Stimulated activated CD8-positive, alpha-beta memory T cell treated with anti-CD3 and anti-CD28 coated beads, Interleukin-4, amount 100 ng/mL, for 48 hours (primary cell): ENCODE measurements at regions not wholly inside any gene's neighbourhood (a gene's known extent, or its start where the extent isn't known, plus 50 kb on each side); places are given as distances from the start of the nearest gene placed in this dataset.

Experiments used
- DNase-seq: peaks from one replicate; pipeline ENCODE4 v3.0.0-alpha.2; 2020

DNA sequence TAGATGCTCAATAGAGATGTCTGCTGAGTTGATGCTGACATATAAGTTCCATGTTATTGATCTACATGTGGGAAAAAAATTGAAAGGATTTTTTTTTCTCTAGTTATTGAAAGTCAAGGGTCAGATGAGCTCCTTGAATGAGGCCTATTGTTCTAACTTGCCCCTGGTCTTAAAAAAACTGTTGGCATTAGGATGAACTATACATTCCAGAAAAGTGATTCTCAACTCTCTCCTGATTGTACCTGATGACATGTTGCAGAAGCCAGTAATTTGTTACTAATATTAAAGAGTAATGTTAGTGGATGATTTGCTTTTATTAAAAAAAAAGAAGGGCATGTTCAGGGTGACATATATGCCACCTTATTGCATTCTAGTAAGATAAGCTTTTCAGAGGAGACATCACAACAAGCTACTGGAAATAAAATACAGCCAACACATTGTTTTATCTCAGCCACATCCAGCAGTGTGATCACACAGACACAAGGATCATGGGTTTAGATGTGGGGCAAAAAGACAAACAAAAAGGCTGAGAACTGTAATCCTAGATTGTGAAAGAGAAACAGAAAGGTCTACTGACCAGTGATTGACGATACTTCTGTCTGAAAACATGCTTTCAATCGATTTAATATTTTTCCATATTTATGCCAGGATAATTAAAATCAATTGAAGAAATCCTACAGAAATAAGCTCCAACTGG lies 1314.1 kb upstream of the C9orf72 start:
- DNase-seq: no peak

DNA sequence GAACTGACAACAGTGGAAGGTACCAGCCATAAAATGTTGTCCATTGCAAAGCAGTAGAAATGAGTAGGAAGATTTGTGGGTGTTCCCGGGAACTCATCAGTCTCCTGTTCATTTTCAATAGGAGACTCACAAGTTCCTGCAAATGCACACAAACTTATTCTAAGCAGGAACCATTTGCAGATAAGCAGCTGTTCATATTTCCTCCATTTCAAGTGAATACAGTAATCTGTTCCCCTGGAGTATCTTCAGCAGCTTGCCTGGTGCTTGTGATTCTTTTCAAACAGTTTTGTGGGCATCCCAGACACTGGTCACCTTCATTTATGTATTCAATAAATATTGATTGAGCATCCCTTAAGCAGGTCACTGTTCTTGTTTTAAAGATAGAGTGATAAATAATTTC lies 1315.5 kb upstream of the C9orf72 start:
- no peak for DNase-seq

DNA sequence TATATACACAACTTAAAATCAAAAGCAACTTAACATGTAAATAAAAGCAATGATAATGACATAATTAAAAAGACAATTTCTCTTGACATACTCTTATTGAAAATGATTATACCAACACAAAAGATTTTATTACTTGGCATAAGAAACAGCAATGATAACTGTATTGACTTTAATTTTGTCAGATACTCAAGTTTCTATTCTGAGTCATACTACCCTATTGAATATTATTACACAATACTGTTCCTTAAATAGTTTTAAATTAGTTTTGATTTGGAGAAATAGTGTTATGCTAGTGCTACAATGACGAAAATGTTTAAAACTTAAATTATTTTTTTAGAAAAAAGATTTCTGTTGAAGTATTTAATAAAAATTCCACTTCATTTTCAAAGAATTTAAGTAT lies 1319.3 kb upstream of the C9orf72 start:
- DNase-seq: no peak

DNA sequence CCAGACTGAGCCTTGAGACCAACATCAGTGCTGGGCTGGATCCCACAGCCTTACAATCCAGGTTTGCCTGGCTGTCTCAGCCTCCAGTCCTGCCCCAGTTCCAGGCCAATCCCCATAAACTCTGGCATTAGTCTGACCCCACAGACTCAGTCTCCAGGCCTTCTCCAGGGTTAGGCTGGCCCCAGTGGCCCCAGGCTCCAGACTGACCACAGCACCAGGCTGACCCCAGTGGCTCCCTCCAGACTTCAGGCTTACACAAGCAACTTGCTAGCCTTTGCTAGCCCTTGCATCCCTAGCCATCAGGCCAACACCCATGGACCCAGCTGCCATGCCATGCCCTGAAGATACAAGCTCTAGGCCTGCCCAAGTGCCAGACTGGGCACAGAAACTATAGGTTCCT lies 1326.0 kb upstream of the C9orf72 start:
- DNase-seq: no peak

DNA sequence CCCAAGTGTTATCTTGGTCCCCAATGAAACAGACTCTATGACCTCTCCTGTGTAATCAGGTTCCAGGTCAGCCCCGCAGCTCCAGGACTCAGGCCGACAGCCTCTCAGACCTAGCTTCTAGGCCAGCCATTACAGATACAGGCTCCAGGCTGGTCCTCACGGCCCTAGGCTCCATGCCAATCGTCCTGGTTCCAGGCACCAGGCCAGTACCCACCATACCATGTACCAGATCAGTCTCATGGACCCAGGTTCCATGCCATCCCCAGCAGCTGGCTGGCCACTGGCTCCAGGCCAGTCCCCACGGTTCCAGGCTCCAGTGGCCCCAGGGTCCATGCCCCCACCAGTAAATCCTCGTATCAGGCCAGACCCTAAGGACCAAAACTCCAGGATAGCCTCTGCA lies 1326.6 kb upstream of the C9orf72 start:
- DNase-seq: no peak

DNA sequence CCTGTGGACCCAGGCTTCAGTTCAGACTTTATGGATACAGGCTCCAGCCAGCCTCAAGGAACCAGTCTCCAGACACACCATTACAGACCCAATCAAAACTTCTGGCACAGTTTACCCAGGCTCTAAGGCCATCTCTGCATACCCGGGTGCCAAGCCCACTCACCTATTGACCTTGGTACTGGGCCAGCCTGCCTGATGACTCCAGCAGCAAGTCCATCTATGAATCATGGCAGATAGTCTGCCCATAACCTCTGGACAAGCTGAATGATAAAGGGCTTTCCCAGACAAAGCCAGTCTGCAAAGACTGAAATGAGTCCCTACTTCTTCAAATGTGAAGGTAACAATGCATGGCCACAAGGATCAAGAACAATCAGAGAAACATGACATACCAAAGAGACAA lies 1327.1 kb upstream of the C9orf72 start:
- no peak for DNase-seq

DNA sequence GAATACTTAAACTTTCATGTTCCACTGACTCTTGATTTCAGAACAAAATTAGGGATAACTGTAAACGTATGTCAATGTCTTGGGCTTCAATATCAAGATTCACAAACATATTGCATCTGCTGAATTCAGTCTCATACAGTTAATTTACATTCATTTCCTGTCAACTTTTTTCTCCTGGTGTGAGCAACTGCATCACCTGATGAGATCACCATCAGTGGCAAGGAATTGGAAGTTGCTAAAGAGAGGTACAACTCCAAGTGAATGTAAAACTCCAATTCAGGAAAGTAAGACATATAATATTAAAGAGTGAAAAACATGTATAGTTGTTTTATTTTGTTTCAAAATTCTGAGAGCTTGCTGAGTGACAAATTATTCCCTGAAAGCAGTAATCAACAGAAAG lies 1336.2 kb upstream of the C9orf72 start:
- no peak for DNase-seq

DNA sequence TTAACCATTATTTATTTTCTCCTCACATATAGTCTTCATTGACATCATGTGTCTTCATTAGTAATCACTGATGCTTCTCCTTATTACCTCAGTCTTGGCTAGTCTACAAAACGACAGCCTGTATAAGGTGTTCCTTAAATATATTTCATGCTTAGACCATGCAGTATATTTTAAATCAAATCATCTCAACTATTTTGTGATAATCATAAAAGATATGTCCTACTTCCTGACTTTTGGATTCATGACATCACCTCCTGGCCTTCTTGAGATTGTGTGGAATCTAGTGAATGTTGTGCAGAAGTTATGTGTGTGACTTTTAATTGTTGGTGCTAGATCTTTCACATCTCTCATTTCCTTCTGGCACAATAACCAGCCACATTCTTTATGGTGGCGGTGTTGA lies 1339.3 kb upstream of the C9orf72 start:
- DNase-seq: no peak

DNA sequence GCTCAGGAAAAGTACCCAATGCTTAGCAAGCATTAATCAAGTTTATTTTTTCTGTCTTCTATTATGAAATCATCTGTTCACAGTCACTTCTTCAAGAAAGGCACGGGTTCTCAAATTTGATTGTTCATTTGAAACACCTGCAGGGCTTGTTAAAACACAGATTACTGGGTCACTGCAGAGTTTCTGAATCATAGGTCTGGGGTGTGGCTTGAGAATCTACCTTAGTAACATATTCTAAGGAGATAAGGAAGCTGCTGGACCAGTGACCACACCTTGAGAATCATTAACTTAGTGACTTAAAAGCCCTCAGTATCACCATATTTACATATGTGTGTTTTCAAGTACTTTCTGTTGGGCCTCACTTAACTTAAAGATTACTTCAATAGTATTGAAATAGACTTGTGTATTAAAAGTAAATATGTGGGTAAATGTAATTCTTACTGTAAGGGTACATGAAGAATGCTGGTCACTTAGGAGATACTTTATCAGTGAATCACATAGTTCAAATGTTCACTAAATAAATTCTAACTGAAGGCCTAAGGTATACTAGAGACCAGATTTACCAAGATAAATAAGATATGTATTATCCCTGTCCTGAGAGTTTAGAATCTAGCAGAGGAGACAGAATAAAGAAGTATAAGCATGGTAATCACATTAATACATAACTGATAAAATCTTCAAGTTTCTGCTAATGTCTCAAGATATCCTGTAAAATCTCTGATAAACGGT lies 1342.1 kb upstream of the C9orf72 start:
- DNase-seq: no peak

DNA sequence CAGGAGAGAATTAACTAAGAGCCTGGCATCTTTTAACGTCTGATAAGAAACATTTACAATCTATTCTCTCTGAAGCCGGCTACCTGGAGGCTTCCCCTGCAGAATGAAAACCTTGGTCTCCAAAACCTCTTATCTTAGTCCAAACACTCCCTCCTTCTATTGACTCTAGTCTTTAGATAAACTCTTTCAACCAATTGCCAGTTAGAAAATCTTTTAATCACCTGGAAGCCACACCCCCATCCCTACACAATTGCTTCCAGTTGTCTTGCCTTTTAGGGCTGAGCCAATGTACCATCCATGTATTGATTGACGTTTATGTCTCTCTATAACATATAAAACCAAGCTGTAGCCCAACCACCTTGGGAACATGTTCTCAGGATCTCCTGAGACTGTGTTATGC lies 1343.1 kb upstream of the C9orf72 start:
- DNase-seq: no peak

DNA sequence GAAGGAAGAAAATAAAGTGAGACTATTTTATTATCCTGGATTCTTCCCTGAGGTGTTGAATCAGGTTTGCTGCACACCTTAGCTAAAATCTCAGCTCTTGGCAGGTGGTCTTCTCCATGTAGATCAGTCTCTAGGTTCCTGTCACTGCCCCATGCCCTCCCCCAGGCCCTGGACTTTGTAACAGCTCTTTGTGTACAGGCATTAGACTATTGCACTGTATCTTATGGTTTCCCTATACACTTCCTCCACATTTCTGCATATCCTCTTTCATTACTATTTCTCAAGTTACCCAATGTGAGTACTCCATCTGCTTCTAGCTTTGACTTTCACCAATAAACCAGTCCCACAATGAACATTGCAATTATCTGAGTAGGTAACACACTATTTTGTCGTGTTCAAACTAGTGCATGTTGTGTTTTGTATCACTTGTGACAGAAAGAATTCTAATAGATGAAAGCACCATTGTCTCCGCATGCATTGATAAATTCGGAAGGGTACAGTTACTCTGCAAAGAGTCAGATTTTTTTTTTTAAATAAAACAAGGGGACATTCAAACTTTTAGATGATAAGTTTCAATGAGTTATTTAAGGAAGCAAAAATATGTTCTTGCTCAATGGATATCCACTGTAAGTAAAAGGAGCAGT lies 1348.7 kb upstream of the C9orf72 start:
- no peak for DNase-seq

DNA sequence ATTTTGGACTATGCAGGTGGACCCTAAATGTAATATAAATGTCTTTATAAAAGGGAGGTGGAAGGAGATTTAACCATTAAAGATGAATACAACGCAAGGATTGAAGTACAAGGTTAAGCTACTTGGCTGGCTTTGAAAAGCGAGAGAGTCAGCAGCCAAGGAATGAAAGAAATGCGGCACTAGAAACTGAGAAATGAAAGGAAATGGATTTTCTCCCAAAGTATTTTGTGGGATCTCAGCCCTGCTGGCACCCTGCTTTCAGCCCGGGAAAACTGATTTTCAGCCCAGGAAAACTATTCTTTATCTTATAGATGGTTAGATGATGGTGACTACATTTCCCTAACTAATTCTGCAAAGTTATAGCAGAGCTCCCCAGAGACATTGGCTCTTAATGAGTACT lies 1349.6 kb upstream of the C9orf72 start:
- DNase-seq: no peak

DNA sequence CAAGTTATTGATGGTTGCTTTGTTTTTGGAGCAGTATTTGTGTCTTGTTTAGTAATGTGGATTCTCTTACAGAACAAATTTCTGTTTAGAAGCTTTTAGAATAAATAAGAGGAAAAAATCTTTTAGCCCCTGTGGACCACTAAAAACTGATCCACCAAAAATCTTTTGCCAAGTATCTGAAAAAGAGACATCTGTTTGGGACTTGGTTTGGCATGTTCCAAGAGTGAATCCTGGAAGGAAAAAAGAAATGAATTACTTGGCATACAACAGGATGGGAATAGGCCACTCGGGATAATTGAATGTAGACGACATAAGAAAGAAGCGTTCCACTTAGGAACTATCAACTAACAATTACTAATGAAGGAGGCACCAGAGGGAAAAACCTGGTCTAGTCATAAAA lies 1350.1 kb upstream of the C9orf72 start:
- no peak for DNase-seq

DNA sequence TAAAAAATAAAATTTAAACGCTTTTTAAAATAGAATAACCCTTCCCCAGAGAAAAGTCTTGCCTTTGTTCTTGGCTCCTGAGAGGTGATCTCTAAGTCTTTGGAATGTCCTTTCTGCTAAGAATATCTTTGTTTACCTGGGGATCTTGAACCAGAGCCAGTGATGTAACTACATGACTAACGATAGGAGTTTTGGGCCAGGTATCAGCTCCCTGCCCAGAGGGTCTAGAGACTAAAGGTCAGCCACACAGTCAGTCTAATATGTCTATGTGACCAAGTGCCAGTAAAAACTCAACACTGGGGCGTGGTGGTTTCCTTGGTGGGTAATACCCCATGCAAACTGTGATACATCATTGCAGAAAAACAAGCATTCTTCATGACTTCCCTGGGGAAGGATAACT lies 1351.9 kb upstream of the C9orf72 start:
- no peak for DNase-seq

DNA sequence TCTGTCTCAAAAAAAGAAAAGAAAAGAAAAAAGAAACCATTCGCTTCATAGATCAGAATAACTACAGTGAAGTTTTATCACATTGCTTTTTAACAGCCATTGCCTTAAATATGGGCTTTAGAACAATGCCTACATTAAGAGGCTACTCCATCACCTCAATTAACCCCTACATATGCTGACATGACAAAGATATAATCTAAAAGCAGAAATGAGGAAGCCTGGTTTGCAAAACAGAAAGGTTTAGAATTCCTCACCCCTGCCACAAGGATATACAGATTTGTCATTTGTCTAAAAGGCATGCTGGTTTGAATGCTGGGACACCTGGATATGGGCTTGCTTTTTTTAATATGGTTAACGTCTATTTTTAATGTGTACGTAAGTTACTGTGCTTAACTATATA lies 1353.0 kb upstream of the C9orf72 start:
- DNase-seq: no peak

DNA sequence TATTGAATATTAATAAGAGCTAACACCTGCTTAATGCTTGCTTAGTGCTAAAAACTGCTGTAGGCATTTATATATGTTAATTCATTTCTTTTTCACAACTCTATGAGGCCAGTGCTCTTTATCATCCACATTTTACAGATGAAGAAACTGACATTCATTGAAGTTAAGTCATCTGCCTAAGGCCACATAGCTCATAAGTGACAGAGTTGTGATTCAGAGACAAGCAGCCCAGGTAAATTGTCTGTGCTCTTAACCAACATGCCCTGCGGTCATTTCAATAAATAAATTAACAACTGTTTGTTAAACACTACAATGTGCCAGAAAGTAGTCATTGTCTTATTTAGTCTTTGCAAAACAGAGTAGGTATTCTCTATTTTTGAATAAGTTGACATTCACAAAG lies 1354.4 kb upstream of the C9orf72 start:
- DNase-seq: no peak

DNA sequence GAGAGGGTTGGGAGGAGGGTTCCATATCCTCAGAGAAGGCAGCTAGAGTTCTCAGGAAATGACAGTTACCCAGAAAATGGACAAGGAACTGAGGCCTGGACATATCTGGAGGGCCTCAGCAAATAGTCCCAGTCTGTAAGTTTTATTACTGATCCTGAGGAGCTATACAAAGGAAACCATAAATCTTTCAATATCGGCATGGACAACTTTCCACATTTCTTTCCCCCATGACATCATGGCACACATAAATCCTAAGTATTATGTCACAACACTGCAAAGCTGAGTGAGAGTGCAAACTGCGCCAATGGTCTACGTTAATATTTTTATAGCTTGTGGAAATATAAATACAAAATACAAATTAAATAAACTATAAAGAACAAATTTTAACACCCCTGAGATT lies 1356.2 kb upstream of the C9orf72 start:
- DNase-seq: no peak

DNA sequence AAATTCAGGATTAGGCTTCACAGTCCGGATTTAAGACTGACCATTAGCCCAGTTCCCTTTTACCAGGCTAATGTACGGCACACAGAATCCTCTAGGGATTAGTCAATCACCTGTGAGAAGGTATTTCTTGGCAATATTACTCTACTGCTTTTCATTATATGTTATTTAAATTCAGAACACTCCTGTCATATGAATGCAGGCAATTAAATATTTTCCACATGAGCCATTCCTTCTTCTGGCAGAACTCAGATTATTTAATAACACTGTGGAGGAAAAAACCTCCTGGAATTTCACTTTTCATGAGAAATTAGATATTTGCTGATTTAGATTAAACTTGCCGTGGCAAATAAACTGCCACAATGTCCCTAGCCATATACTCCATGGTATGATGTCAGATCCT lies 1357.5 kb upstream of the C9orf72 start:
- no peak for DNase-seq

DNA sequence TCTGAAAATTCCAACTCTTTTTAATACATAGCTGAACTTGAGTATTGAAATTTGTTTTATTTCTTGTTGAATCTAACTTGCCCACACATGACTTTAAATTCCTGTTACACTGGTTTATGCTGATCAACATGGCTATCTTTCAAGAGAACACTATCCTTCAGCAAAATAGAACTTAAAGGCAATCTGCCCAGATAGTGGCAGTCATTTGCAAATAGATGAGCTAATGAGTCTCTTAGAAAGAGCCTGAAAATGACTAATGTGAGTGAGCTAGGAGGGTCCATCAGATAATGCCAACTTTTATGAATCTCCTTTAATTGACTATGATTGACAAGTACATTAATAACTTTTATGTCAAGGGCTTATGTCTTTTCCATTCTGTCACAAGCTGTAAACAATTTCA lies 1360.8 kb upstream of the C9orf72 start:
- no peak for DNase-seq

DNA sequence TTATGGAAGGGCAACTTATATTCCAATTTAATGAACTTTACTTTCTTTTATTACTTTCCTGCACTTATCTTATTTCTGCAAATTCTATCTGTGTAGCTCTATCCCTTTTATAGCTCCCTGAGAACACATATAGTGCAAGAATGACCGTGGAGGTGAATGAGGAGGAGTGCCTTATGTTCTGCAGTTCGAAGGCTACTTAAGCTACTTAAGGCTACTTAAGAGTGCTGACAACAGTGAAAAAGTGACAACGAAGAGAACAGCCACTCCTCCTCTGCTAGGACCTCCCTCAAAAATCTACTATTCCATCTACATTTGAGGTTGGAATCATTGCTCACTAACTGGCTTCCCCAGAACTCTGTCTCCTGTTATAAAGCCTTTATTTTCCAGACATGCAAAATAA lies 1365.7 kb upstream of the C9orf72 start:
- no peak for DNase-seq

DNA sequence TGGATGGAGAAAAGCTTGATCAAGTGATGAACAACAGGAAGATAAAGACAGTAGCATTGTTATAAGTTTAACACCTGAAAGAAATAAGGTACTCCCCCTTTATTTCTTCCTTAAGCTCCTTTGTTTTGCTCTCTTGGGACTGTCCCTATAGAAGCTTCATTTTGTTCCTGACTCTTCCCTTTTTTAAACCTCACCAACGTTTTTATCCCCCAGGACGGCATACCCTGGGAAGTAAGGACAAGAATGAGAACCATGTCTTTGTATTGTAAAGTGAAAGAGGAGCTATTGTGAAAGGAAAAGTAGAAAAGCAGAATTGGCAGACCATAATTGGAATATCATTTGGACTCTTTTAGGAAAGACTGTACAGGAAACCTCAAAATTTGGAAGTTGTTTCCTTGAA lies 1368.6 kb upstream of the C9orf72 start:
- DNase-seq: no peak

DNA sequence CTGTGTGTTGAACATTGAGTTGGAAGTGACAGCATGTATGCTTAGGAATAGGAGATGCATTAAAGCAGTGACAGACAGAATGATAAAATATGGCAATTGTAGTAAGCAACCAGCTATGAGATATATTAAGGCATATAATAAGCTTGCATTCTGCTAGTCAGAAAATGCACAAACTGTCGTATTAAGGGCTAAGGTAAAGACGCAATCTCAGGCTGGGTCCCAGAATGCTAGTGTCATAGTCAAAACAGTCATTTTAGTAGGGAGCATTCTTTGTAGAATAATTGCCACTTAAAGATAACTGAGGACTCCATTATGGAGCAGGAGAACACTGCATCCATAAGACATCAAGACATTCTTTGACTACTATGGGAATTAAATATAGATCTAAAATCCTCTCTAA lies 1369.7 kb upstream of the C9orf72 start:
- no peak for DNase-seq

DNA sequence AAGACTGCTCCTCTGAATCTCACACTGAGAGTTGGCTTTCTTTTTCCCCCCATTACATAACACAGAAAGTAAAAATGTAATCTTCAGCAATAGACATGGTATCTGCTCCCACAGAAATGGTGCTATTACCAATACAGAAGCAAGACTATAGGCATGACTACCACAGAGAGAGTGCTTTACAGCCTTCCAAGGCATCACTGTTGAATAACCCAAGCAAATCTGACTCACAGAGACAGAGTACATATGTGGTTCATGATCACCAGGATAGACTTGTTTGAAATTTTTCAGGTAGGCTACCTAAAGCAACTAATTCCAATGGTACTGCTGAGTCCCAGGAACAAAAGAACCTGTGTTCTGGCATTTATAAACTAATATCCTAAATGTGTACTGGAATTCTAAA lies 1373.4 kb upstream of the C9orf72 start:
- DNase-seq: no peak

DNA sequence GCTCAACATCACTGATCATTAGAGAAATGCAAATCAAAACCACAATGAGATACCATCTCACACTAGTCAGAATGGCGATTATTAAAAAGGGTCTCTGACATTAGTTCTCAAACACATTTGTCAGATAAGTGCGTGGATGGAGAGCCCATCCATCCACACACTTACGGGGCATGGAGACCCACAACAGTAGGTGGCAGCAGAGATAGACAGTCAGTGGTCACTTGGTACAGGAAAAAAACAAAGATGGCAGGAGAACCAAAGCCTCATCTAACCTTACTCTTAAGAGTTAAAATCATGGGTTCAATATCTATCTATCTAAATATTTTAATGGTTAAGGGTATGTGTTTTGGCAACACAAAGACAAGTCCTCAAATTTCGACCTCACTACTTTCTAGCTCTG lies 1378.7 kb upstream of the C9orf72 start:
- no peak for DNase-seq
